ACC112 (cell line): ENCODE measurements at regions not wholly inside any gene's neighbourhood (a gene's known extent, or its start where the extent isn't known, plus 50 kb on each side); places are given as distances from the start of the nearest gene placed in this dataset.

Experiments used
- H2AFZ ChIP-seq: fragments of 200-600 bp; sonication (generic); one replicate; pipeline ENCODE4 v1.6.0; 2017; ENCODE audit warnings: antibody characterized with exemption, low read length; ENCODE audit not compliant: unreplicated experiment
- H3K27ac ChIP-seq: fragments of 200-600 bp; sonication (generic); 2 replicates; pipeline ENCODE4 v1.5.1; 2014; ENCODE audit warnings: low read depth, mild to moderate bottlenecking, antibody characterized with exemption, low read length, moderate library complexity
- H3K27me3 ChIP-seq: fragments of 200-600 bp; sonication (generic); 2 replicates; pipeline ENCODE4 v1.6.1; 2014; ENCODE audit warnings: mild to moderate bottlenecking, antibody characterized with exemption, low read length, moderate library complexity, mixed read lengths; ENCODE audit not compliant: insufficient read depth
- H3K36me3 ChIP-seq: fragments of 200-600 bp; sonication (generic); 2 replicates; pipeline ENCODE4 v1.6.1; 2016; ENCODE audit warnings: mild to moderate bottlenecking, antibody characterized with exemption, low read length, moderate library complexity, mixed read lengths; ENCODE audit not compliant: insufficient read depth
- H3K4me1 ChIP-seq: fragments of 200-600 bp; sonication (generic); one replicate; pipeline ENCODE4 v1.6.1; 2016; ENCODE audit warnings: low read length, mixed read lengths; ENCODE audit not compliant: insufficient read depth, unreplicated experiment, control insufficient read depth
- H3K4me3 ChIP-seq: fragments of 200-600 bp; sonication (generic); 2 replicates; pipeline ENCODE4 v1.5.1; 2014; ENCODE audit warnings: mild to moderate bottlenecking, low read depth, low read length
- H3K79me2 ChIP-seq: fragments of 200-600 bp; sonication (generic); one replicate; pipeline ENCODE4 v1.6.0; 2016; ENCODE audit warnings: low read length; ENCODE audit not compliant: control insufficient read depth, unreplicated experiment, insufficient read depth

DNA sequence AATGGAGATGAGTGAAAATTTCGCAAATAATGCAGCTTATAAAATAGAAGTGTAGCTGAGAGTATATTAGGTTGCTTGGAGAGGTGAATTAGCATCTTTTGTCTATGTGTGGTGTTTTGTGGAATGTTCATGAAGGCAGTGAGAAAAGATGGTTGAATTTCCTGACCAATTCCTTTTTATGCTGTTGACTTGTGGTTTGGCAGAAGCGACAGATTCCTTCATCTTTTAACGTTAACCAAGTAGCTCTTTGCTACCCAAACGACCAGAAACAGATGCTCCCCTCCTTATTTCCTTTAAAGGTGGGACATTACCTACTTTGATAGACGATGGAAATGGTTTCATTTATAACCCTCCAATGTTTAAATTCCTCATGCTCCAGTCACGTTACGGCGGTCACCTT is 390.5 kb downstream of the QKI start:
- Histone ChIP-seq H3K4me1 (no peaks in the 10 kb centered on the region), H3K27ac (no peak overlapping the region), H3K79me2 (no peaks in the 10 kb centered on the region), H3K36me3 (no peaks in the 10 kb centered on the region), H2AFZ (no peak overlapping the region), H3K4me3 (no peak overlapping the region), H3K27me3 (no peaks in the 10 kb centered on the region)

DNA sequence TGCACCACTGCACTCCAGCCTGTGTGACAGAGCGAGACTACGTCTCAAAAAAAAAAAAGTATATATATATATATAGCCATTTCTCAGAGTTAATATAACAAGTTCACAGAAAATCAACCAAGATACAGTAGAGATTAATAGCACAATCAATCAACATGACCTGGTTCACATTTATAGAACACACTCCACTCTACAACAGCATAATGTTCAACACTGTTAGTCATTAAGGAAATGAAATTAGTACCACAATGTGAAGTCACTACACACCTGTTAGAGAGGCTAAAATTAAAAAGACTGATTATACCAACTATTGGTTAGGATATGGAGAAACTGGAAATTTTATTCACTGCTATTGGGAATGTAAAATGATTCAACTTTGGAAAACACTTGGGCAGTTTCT is 387.7 kb downstream of the QKI start:
- Histone ChIP-seq H3K27me3 (no peaks in the 10 kb centered on the region), H3K79me2 (no peaks in the 10 kb centered on the region), H3K4me3 (no peak overlapping the region), H3K27ac (no peak overlapping the region), H2AFZ (no peak overlapping the region), H3K4me1 (no peaks in the 10 kb centered on the region), H3K36me3 (no peaks in the 10 kb centered on the region)

DNA sequence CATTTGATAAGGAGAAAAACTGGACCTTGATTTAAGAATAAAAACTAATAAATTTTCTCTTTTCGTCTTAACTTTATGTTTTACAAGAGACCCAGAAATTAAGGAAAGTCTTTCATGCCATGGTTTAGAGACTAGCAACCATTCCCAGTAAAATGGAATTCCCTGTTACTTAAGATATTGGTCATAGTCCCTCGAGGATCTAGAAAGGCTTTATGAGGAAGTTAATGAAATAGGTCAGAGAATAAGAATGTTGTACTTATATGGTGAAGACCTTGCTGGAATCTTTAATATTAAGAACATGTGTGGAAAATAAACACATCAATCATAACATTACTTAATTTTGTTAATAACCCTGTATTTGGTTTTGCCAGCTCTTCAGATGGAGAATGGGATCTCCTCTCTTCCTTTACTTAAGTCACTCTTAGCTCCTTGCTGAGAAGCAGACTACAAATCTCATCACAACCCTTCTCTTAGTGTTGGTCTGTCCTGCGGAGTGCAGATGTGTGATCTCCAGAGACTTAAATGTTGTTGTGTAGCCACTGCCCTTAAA is 382.9 kb downstream of the QKI start:
- no peak overlapping the region for H2AFZ ChIP-seq

DNA sequence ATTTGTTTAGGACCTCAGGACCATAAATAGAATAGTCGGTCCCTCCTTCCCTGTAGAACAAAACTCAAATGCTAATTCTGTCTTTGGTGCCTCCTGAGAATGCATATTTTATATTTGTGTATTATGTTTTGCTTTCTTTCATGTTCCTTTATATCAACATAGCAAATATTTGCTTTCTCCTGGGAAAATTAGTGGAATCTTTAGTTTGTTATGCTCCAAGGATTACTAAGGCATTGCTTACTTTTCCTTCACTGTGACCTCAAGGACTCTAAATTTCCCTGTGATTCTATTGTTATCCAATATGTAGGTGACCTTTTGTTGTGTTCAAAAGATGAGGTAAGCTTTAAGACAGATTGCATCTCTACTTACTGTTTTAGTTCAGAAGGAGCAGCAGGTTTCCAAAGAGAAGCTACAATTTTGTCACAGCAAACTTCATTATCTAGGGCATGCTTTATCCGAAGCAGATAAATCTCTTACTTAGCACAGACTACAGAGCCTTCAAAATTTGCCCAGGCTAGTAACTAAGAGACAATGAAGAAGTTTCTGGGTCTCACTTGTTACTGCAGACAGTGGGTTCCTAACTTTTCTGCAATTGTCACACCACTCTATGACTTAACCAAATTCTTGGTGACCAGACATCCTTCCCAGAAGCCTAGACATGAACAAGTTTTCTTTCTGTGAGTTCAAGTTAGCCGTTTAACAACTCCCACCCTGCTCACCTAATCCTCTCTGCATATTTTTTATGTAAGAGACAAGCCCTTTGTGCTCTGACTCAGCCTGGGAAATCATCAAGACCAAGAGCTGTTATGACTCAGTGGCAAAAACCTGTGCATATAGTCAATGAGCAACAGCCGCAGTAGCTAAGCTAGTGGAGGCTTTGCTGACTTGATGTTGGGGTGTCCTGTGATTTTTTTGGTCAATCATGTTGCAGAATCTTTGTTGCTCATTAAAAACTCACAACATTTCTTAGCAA is 378.8 kb downstream of the QKI start:
- no peak overlapping the region for H3K4me3 ChIP-seq
- no peaks in the 10 kb centered on the region for H3K27me3 ChIP-seq
- no peak overlapping the region for H3K27ac ChIP-seq
- H3K4me1 ChIP-seq = no peaks in the 10 kb centered on the region
- no peak overlapping the region for H2AFZ ChIP-seq
- no peaks in the 10 kb centered on the region for H3K36me3 ChIP-seq
- no peaks in the 10 kb centered on the region for H3K79me2 ChIP-seq

More for the DNA sequence above, 382.9 kb downstream of the QKI start:
- Histone ChIP-seq H3K4me3 (no peak overlapping the region), H3K36me3 (no peaks in the 10 kb centered on the region), H3K27ac (no peak overlapping the region), H3K79me2 (no peaks in the 10 kb centered on the region), H3K4me1 (no peaks in the 10 kb centered on the region), H3K27me3 (no peaks in the 10 kb centered on the region)

DNA sequence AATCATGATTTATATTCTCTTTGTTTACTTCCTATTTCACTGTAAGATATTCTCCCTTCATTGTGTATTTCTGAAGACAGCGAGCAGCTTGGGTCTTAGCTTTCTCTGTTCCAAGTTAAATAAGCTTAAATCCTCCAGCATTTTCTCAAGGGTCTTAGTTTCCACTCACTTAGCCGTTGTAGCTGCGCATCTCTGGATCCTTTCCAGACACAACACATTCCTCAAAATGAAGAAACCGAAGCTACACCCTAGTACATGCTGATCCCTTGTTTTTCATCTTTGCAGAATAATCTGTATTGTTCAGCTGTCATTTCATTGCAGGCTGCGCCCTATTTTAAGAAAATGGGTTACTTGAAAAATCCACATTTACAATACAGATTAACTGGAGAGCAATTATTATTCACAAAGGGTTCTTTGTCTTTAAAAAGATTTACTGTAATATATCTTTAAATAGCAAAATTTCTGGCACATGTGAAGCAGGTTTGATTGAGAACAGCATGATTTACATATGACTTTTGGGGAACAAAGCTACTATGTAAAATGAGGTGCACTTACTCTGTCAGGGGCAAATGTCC is 375.8 kb downstream of the QKI start:
- no peak overlapping the region for H2AFZ ChIP-seq
- no peak overlapping the region for H3K27ac ChIP-seq

DNA sequence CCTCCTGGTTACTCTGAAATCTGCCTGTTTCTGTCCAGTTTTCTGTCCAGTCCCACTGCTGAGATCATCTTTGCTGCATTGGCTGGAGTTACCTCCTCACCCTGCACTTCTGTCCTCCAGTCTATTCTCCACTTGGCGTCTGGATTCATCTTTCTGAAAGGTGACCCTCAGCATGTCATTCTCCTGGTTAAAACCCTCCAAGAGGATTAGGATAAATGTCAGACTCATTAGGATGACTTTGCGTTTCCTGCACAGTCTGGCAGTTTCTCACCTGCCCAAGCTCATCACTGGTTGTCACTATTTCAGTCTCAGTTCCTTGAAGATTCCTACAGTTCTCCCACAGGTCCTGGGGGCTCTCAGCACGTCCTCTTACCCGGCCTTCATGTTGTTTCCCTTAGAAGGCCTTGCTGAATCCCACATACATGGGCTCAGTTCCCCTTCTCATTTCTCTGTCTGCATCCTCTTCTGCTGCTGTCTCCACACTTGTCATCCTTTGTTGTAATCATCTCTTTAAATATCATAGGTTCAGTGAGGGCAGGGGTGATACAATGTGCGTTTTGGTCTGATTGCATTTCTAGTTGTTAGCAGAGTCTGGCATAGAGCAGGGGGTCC is 374.8 kb downstream of the QKI start:
- Histone ChIP-seq H3K79me2 (no peaks in the 10 kb centered on the region), H3K4me1 (no peaks in the 10 kb centered on the region), H3K27me3 (no peaks in the 10 kb centered on the region), H3K27ac (no peak overlapping the region), H2AFZ (no peak overlapping the region), H3K36me3 (no peaks in the 10 kb centered on the region), H3K4me3 (no peak overlapping the region)

More for the DNA sequence above, 375.8 kb downstream of the QKI start:
- H3K36me3 ChIP-seq = no peaks in the 10 kb centered on the region
- no peak overlapping the region for H3K4me3 ChIP-seq
- no peaks in the 10 kb centered on the region for H3K27me3 ChIP-seq
- no peaks in the 10 kb centered on the region for H3K4me1 ChIP-seq
- H3K79me2 ChIP-seq = no peaks in the 10 kb centered on the region

DNA sequence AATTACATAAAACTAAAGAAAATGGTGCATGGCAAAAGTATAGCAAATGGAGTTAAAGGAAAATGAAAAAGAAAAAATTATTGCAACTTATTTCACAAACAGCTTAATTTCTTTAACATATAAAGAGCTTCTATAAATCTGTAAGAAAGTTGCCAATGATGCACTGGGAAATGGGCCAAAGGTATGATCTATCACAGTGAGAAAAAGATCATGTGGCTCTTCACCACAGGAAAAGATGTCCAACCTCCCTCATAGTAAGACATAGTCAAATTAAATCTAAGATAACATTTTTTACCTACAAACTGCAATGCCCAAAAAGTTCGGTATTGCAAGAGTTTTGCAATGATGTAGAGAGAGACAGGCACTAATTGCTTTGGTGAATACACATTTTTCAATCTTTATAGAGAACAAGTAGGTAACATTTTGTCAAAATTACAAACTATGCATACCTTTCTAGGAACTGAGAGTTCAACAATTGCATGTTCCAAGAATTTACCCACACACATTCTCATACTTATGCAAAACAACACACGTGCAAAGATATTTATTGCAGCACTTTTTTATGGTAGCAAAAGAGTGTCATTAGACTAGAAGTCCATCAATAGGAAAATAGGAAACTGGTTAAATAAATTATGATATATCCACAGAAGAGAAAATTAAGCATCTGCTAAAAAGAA is 372.6 kb downstream of the QKI start:
- no peaks in the 10 kb centered on the region for H3K4me1 ChIP-seq
- no peaks in the 10 kb centered on the region for H3K79me2 ChIP-seq
- no peak overlapping the region for H3K27ac ChIP-seq
- no peaks in the 10 kb centered on the region for H3K27me3 ChIP-seq
- no peak overlapping the region for H2AFZ ChIP-seq
- no peak overlapping the region for H3K4me3 ChIP-seq
- H3K36me3 ChIP-seq = no peaks in the 10 kb centered on the region

DNA sequence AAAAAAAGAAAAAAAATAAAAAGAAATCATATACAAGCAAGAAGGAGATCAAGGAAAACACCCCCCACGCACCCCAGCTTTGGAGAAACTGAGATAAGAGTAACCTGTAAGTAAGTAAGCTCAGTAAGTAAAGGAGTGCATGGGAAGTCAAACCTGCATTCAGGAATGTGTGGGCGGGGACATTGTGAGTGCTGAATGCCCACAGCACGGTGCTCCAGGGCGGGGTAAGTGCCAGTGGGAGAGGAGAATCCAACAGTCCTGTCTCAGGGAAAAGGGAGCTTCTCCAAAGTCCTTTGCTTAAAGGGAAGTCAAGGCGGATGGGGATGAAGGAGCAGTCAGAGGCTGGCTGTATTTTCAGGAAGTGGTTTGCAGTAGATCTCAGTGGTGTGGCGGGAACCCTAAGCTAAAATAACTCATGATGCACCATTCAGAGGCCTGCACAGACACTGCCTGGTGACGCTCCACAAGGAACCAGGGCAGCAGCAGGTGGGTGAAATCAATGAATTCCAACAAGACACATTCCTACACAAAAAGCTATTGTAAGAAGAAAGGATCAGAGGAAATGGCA is 368.0 kb downstream of the QKI start:
- H3K27me3 ChIP-seq = no peaks in the 10 kb centered on the region
- H2AFZ ChIP-seq = no peak overlapping the region
- no peak overlapping the region for H3K27ac ChIP-seq
- H3K36me3 ChIP-seq = no peaks in the 10 kb centered on the region
- H3K79me2 ChIP-seq = no peaks in the 10 kb centered on the region
- no peaks in the 10 kb centered on the region for H3K4me1 ChIP-seq
- H3K4me3 ChIP-seq = no peak overlapping the region

DNA sequence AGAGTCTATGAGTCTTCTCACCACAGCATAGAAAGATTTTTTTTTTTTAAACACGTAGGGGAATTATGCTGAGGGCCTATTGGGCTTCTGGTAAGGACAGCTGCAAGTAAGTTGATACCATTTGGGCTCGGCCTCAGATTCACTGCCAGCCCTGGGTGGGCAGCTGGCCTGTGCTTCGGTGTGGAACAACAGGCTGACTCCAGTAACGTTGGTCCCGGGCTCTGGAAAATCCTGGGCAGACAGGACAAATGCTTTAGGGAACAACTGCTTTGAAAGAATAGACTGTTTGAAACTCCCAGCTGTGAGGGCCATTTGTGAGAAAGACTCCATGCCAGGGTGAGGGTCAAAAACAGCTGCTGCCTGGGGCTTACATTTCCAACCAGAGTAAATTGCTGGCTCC is 366.5 kb downstream of the QKI start:
- H3K79me2 ChIP-seq = no peaks in the 10 kb centered on the region
- H3K4me3 ChIP-seq = no peak overlapping the region
- H3K4me1 ChIP-seq = no peaks in the 10 kb centered on the region
- no peak overlapping the region for H2AFZ ChIP-seq
- no peak overlapping the region for H3K27ac ChIP-seq
- H3K27me3 ChIP-seq = no peaks in the 10 kb centered on the region
- H3K36me3 ChIP-seq = no peaks in the 10 kb centered on the region

DNA sequence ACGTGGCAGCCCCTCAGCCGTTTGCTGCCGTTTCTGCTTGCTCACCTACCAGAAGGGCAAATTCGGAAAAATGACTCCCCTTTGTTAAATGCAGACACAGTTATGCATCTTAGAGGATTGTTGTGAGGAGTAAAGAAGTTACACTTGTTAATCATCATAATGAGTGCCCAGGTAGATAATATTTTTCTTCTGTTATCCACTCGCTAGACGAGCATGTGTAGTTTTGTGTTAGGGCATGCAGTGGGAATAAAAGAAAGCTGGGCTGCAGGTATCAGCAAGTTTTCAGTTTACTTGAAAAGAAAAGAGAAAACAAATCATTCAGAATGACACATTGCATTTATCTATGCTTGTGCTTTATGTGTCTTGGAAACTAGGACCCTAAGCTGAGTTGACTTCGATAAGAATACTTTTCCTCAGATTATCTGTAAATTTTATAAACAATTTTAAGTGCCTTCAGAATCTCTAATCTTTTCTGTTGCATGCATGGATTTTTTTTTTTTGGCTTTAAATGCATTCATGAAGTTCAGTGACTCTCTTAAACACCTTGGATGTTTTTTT is 365.3 kb downstream of the QKI start:
- Histone ChIP-seq H3K4me1 (no peaks in the 10 kb centered on the region), H3K36me3 (no peaks in the 10 kb centered on the region), H2AFZ (no peak overlapping the region), H3K27ac (no peak overlapping the region), H3K79me2 (no peaks in the 10 kb centered on the region), H3K4me3 (no peak overlapping the region), H3K27me3 (no peaks in the 10 kb centered on the region)
